HL-60 (cell line): ENCODE measurements at regions not wholly inside any gene's neighbourhood (a gene's known extent, or its start where the extent isn't known, plus 50 kb on each side); places are given as distances from the start of the nearest gene placed in this dataset.

Experiments
- GABPA ChIP-seq: IDR thresholded peaks from 2 replicates; pipeline ENCODE4 v1.6.1; 2012; ENCODE audit warnings: low read depth
- POLR2AphosphoS5 ChIP-seq: IDR thresholded peaks from 2 replicates; pipeline ENCODE4 v1.6.1; 2012; ENCODE audit warnings: low read depth
- TF ChIP-seq, protein P1 (sequence below): IDR thresholded peaks from one replicate; pipeline ENCODE4 v1.5.1; 2011; ENCODE audit warnings: low read length, control low read depth, inconsistent platforms; ENCODE audit not compliant: insufficient read depth

DNA sequence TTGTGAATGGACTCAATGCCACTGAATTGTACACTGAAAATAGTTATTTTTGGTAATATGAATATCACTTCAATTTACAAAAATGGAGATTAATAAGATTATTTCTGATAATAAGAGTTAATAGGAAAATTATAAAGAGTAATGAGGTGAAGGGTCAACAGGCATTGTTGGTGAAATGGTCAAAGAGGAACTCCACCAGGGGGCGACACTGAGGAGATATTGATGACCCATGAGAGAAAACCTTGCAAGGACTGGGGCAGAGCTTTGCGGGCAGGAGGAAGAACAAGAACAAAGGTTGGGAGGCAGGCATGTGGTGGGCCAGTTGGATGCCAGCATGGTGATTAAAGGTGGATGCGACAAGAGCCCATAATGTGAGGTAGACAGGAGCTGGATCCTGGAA lies 74.0 kb upstream of the XYLT1 start:
- TF ChIP-seq, protein P1, sequence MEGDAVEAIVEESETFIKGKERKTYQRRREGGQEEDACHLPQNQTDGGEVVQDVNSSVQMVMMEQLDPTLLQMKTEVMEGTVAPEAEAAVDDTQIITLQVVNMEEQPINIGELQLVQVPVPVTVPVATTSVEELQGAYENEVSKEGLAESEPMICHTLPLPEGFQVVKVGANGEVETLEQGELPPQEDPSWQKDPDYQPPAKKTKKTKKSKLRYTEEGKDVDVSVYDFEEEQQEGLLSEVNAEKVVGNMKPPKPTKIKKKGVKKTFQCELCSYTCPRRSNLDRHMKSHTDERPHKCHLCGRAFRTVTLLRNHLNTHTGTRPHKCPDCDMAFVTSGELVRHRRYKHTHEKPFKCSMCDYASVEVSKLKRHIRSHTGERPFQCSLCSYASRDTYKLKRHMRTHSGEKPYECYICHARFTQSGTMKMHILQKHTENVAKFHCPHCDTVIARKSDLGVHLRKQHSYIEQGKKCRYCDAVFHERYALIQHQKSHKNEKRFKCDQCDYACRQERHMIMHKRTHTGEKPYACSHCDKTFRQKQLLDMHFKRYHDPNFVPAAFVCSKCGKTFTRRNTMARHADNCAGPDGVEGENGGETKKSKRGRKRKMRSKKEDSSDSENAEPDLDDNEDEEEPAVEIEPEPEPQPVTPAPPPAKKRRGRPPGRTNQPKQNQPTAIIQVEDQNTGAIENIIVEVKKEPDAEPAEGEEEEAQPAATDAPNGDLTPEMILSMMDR = no peak
- no peak for TF ChIP-seq POLR2AphosphoS5
- no peak for TF ChIP-seq GABPA
